SK-N-SH treated with all-trans-retinoic acid at 6 μM for 48 hours (cell line): ENCODE measurements at regions not wholly inside any gene's neighbourhood (a gene's known extent, or its start where the extent isn't known, plus 50 kb on each side); places are given as distances from the start of the nearest gene placed in this dataset.

Experiments
- OSR1 ChIP-seq: fragments of 250-450 bp; sonication (Bioruptor Pico); IDR thresholded peaks from 2 replicates; pipeline ENCODE4 v1.8.0; 2022; ENCODE audit warnings: moderate library complexity, mild to moderate bottlenecking, inconsistent platforms
- RARB ChIP-seq: fragments of 250-450 bp; sonication (Bioruptor Pico); IDR thresholded peaks from 2 replicates; pipeline ENCODE4 v1.8.0; 2021; ENCODE audit warnings: mild to moderate bottlenecking, moderate library complexity
- SNAI2 ChIP-seq: fragments of 250-450 bp; sonication (Bioruptor Pico); IDR thresholded peaks from 2 replicates; pipeline ENCODE4 v1.5.0; 2020; ENCODE audit warnings: mild to moderate bottlenecking, moderate library complexity
- ZNF70 ChIP-seq: fragments of 450-650 bp; formaldehyde crosslinking; IDR thresholded peaks from 2 replicates; pipeline ENCODE4 v1.5.0; 2020; ENCODE audit warnings: mild to moderate bottlenecking, moderate library complexity
- ZNF8 ChIP-seq: fragments of 450-650 bp; formaldehyde crosslinking; IDR thresholded peaks from 2 replicates; pipeline ENCODE4 v1.5.0; 2020; ENCODE audit warnings: mild to moderate bottlenecking, moderate library complexity
- TF ChIP-seq, protein P1 (sequence below): fragments of 250-450 bp; sonication (Bioruptor Pico); IDR thresholded peaks from 2 replicates; pipeline ENCODE4 v1.5.0; 2020; ENCODE audit warnings: mild to moderate bottlenecking, moderate library complexity
- TF ChIP-seq, protein P2 (sequence below): fragments of 250-450 bp; sonication (Bioruptor Pico); IDR thresholded peaks from 2 replicates; pipeline ENCODE4 v1.8.0; 2020; ENCODE audit warnings: mild to moderate bottlenecking, moderate library complexity, borderline replicate concordance
- TF ChIP-seq, protein P3 (sequence below): fragments of 250-450 bp; sonication (Bioruptor Pico); IDR thresholded peaks from 2 replicates; pipeline ENCODE4 v1.5.1; 2020; ENCODE audit warnings: low read depth, mild to moderate bottlenecking, moderate library complexity
- TF ChIP-seq, protein P4 (sequence below): fragments of 250-450 bp; sonication (Bioruptor Pico); IDR thresholded peaks from 2 replicates; pipeline ENCODE4 v1.5.1; 2021; ENCODE audit warnings: mild to moderate bottlenecking, moderate library complexity

DNA sequence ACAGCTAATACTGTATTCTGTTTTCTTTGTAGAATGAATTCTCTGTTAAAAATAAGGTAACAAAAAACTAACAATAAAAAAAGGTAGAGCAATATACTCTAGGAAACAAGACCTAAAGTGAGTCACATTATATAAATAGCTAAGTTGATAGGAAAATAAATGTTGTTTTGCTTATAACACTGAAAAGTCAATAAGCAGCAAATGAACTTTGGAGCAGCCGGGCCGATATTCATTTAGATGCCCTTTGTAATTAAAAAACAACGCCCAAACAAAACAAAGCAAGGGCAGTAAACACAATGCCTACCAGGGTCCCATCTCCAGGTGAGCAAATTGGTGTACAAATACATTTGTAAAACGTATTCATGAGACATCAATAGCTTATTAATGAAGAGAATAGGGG is 227.6 kb upstream of the FOXN3 start:
- TF ChIP-seq OSR1 (CRISPR knock-in tag) = no peak
- TF ChIP-seq ZNF70 (CRISPR knock-in tag) = no peak
- no peak for TF ChIP-seq SNAI2 (CRISPR knock-in tag)
- TF ChIP-seq, protein P1, sequence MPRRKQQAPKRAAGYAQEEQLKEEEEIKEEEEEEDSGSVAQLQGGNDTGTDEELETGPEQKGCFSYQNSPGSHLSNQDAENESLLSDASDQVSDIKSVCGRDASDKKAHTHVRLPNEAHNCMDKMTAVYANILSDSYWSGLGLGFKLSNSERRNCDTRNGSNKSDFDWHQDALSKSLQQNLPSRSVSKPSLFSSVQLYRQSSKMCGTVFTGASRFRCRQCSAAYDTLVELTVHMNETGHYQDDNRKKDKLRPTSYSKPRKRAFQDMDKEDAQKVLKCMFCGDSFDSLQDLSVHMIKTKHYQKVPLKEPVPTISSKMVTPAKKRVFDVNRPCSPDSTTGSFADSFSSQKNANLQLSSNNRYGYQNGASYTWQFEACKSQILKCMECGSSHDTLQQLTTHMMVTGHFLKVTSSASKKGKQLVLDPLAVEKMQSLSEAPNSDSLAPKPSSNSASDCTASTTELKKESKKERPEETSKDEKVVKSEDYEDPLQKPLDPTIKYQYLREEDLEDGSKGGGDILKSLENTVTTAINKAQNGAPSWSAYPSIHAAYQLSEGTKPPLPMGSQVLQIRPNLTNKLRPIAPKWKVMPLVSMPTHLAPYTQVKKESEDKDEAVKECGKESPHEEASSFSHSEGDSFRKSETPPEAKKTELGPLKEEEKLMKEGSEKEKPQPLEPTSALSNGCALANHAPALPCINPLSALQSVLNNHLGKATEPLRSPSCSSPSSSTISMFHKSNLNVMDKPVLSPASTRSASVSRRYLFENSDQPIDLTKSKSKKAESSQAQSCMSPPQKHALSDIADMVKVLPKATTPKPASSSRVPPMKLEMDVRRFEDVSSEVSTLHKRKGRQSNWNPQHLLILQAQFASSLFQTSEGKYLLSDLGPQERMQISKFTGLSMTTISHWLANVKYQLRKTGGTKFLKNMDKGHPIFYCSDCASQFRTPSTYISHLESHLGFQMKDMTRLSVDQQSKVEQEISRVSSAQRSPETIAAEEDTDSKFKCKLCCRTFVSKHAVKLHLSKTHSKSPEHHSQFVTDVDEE = no peak
- no peak for TF ChIP-seq RARB (CRISPR knock-in tag)
- TF ChIP-seq, protein P2, sequence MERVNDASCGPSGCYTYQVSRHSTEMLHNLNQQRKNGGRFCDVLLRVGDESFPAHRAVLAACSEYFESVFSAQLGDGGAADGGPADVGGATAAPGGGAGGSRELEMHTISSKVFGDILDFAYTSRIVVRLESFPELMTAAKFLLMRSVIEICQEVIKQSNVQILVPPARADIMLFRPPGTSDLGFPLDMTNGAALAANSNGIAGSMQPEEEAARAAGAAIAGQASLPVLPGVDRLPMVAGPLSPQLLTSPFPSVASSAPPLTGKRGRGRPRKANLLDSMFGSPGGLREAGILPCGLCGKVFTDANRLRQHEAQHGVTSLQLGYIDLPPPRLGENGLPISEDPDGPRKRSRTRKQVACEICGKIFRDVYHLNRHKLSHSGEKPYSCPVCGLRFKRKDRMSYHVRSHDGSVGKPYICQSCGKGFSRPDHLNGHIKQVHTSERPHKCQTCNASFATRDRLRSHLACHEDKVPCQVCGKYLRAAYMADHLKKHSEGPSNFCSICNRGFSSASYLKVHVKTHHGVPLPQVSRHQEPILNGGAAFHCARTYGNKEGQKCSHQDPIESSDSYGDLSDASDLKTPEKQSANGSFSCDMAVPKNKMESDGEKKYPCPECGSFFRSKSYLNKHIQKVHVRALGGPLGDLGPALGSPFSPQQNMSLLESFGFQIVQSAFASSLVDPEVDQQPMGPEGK (CRISPR knock-in tag) = no peak
- TF ChIP-seq, protein P3, sequence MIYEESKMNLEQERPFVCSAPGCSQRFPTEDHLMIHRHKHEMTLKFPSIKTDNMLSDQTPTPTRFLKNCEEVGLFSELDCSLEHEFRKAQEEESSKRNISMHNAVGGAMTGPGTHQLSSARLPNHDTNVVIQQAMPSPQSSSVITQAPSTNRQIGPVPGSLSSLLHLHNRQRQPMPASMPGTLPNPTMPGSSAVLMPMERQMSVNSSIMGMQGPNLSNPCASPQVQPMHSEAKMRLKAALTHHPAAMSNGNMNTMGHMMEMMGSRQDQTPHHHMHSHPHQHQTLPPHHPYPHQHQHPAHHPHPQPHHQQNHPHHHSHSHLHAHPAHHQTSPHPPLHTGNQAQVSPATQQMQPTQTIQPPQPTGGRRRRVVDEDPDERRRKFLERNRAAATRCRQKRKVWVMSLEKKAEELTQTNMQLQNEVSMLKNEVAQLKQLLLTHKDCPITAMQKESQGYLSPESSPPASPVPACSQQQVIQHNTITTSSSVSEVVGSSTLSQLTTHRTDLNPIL (CRISPR knock-in tag) = no peak
- no peak for TF ChIP-seq ZNF8
- TF ChIP-seq, protein P4, sequence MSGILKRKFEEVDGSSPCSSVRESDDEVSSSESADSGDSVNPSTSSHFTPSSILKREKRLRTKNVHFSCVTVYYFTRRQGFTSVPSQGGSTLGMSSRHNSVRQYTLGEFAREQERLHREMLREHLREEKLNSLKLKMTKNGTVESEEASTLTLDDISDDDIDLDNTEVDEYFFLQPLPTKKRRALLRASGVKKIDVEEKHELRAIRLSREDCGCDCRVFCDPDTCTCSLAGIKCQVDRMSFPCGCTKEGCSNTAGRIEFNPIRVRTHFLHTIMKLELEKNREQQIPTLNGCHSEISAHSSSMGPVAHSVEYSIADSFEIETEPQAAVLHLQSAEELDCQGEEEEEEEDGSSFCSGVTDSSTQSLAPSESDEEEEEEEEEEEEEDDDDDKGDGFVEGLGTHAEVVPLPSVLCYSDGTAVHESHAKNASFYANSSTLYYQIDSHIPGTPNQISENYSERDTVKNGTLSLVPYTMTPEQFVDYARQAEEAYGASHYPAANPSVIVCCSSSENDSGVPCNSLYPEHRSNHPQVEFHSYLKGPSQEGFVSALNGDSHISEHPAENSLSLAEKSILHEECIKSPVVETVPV = no peak
